ENCODE measurements at regions not wholly inside any gene's neighbourhood (a gene's known extent, or its start where the extent isn't known, plus 50 kb on each side); places are given as distances from the start of the nearest gene placed in this dataset.

GRCh38 chr11:92829121-92829520 lies 140.3 kb upstream of the MTNR1B start:
- Histone ChIP-seq H3K36me3 (ENCODE audit: control insufficient read depth, insufficient read depth, low read length) (no peaks in the 10 kb centered on the region), H3K27me3 (ENCODE audit: control insufficient read depth, insufficient read depth, low read length) (no peaks in the 10 kb centered on the region), H3K4me3 (ENCODE audit: low read depth, low read length) (no peak overlapping the region)
- no peak for TF ChIP-seq CTCF (IDR thresholded peaks at IDR 0.05; ENCODE audit: insufficient read depth, low read length, poor library complexity, severe bottlenecking)
- no peak for DNase-seq (ENCODE audit: low read depth)

GRCh38 chr11:92829671-92830070 lies 139.8 kb upstream of the MTNR1B start:
- TF ChIP-seq CTCF (IDR thresholded peaks at IDR 0.05; ENCODE audit: insufficient read depth, low read length, poor library complexity, severe bottlenecking), result no peak
- H3K27me3 ChIP-seq (ENCODE audit: control insufficient read depth, insufficient read depth, low read length), result no peaks in the 10 kb centered on the region

GRCh38 chr11:92830377-92831155 lies 138.9 kb upstream of the MTNR1B start:
- H3K27me3 ChIP-seq (ENCODE audit: control insufficient read depth, insufficient read depth, low read length), result no peaks in the 10 kb centered on the region
- TF ChIP-seq CTCF (IDR thresholded peaks at IDR 0.05; ENCODE audit: insufficient read depth, low read length, poor library complexity, severe bottlenecking), result no peak
- no peak overlapping the region for H3K4me3 ChIP-seq (ENCODE audit: low read depth, low read length)
- no peaks in the 10 kb centered on the region for H3K36me3 ChIP-seq (ENCODE audit: control insufficient read depth, insufficient read depth, low read length)
- no peak for DNase-seq (ENCODE audit: low read depth)

More at GRCh38 chr11:92829671-92830070, 139.8 kb upstream of the MTNR1B start:
- no peaks in the 10 kb centered on the region for H3K36me3 ChIP-seq (ENCODE audit: control insufficient read depth, insufficient read depth, low read length)
- DNase-seq (ENCODE audit: low read depth), result no peak
- H3K4me3 ChIP-seq (ENCODE audit: low read depth, low read length), result no peak overlapping the region

- DNase-seq (ENCODE audit: low read depth), result no peak
- Histone ChIP-seq H3K4me3 (ENCODE audit: low read depth, low read length) (no peak overlapping the region), H3K27me3 (ENCODE audit: control insufficient read depth, insufficient read depth, low read length) (no peaks in the 10 kb centered on the region), H3K36me3 (ENCODE audit: control insufficient read depth, insufficient read depth, low read length) (no peaks in the 10 kb centered on the region)
- TF ChIP-seq CTCF (IDR thresholded peaks at IDR 0.05; ENCODE audit: insufficient read depth, low read length, poor library complexity, severe bottlenecking), result no peak
These were observed 135.0 kb upstream of the MTNR1B start for GRCh38 chr11:92834296-92835020.

- no peak for TF ChIP-seq CTCF (IDR thresholded peaks at IDR 0.05; ENCODE audit: insufficient read depth, low read length, poor library complexity, severe bottlenecking)
- H3K36me3 ChIP-seq (ENCODE audit: control insufficient read depth, insufficient read depth, low read length), result no peaks in the 10 kb centered on the region
- DNase-seq (ENCODE audit: low read depth), result no peak
- no peak overlapping the region for H3K4me3 ChIP-seq (ENCODE audit: low read depth, low read length)
- H3K27me3 ChIP-seq (ENCODE audit: control insufficient read depth, insufficient read depth, low read length), result no peaks in the 10 kb centered on the region
These were observed 131.9 kb upstream of the MTNR1B start for GRCh38 chr11:92837595-92837994.
